A549 (cell line): ENCODE measurements at regions not wholly inside any gene's neighbourhood (a gene's known extent, or its start where the extent isn't known, plus 50 kb on each side); places are given as distances from the start of the nearest gene placed in this dataset.

Experiments used
- ATAC-seq, 2 experiments: fragments of 200-7000 bp in 1 of 2; fragments of >200 bp in 1 of 2; cut with Nextera tagmentation in 1 of 2; cut with Tn5 transposase in 1 of 2; 3 replicates each; pipeline versions ENCODE4 v1.8.0 to v1.9.1; 2018 to 2020; ENCODE audit warnings: mild to moderate bottlenecking in 1 of 2, moderate library complexity in 1 of 2
- CTCF ChIA-PET: fragments of 300-600 bp; sonication (Branson Sonifier 250); formaldehyde crosslinking; extraction: SDS; loops from one replicate; lab custom pipeline; 2021; ENCODE audit warnings: antibody characterized with exemption, inconsistent platforms; lab: Yijun Ruan, JAX
- POLR2A ChIA-PET: fragments of 350-600 bp; formaldehyde crosslinking; extraction: SDS; loops from one replicate; lab custom pipeline; 2021; ENCODE audit warnings: antibody characterized with exemption, inconsistent platforms; lab: Yijun Ruan, JAX
- DNase-seq, 2 experiments: peaks; one replicate each; pipeline versions ENCODE4 v3.0.0 to v3.0.0-alpha.2; 2011 to 2016; ENCODE audit warnings: low read depth in 1 of 2, low spot score in 1 of 2
- FAIRE-seq: peaks from 2 replicates; lab custom pipeline; 2011; peaks lifted over from hg19 to GRCh38; lab: Jason Lieb, UNC
- H3K27ac ChIP-seq, 2 experiments: fragments of >200 bp; sonication (Bioruptor Twin); formaldehyde crosslinking; 3 replicates each; pipeline ENCODE4 v1.5.1; 2016 to 2017
- H3K4me1 ChIP-seq: fragments of >200 bp; sonication (Bioruptor Twin); formaldehyde crosslinking; 3 replicates; pipeline ENCODE4 v1.6.1; 2016
- H3K4me2 ChIP-seq: fragments of >200 bp; sonication (Bioruptor Twin); formaldehyde crosslinking; 3 replicates; pipeline ENCODE4 v1.6.1; 2016
- H3K4me3 ChIP-seq: fragments of >200 bp; sonication (Bioruptor Twin); formaldehyde crosslinking; 3 replicates; pipeline ENCODE4 v1.5.1; 2016
- H3K9me3 ChIP-seq: fragments of >200 bp; sonication (Bioruptor Twin); formaldehyde crosslinking; 3 replicates; pipeline ENCODE4 v1.6.1; 2016
- BHLHE40 ChIP-seq: IDR thresholded peaks from 2 replicates; pipeline ENCODE4 v1.6.1; 2012; ENCODE audit warnings: low read depth, low read length, inconsistent platforms
- CHD4 ChIP-seq: fragments of 200-600 bp; sonication (generic); IDR thresholded peaks from 2 replicates; pipeline ENCODE4 v1.6.1; 2016; ENCODE audit warnings: antibody characterized with exemption, mild to moderate bottlenecking, borderline replicate concordance
- EHMT2 ChIP-seq: fragments of 200-600 bp; sonication (generic); IDR thresholded peaks from 2 replicates; pipeline ENCODE4 v1.6.1; 2016; ENCODE audit warnings: antibody characterized with exemption, low read depth, mild to moderate bottlenecking, moderate library complexity
- EP300 ChIP-seq, 2 experiments: fragments of >200 bp; sonication (Bioruptor Twin); formaldehyde crosslinking; IDR thresholded peaks; 2 replicates in 1 of 2; 3 replicates in 1 of 2; pipeline ENCODE4 v1.6.1; 2016 to 2017
- FOSB ChIP-seq: fragments of 250-450 bp; sonication (Bioruptor Pico); IDR thresholded peaks from 2 replicates; pipeline ENCODE4 v1.5.0; 2020; ENCODE audit warnings: mild to moderate bottlenecking, moderate library complexity
- FOSL2 ChIP-seq, 2 experiments: fragments of 450-650 bp in 1 of 2; fragments of >200 bp in 1 of 2; sonication (Bioruptor Twin) in 1 of 2; formaldehyde crosslinking; IDR thresholded peaks; 2 replicates each; pipeline versions ENCODE4 v1.5.0 to v1.6.1; 2016 to 2020; ENCODE audit warnings: mild to moderate bottlenecking in 1 of 2, moderate library complexity in 1 of 2
- HDAC2 ChIP-seq: fragments of 200-600 bp; sonication (generic); IDR thresholded peaks from 2 replicates; pipeline ENCODE4 v1.6.1; 2016
- JUN ChIP-seq, 2 experiments: fragments of >200 bp; sonication (Bioruptor Twin); formaldehyde crosslinking; IDR thresholded peaks; 2 replicates in 1 of 2; 3 replicates in 1 of 2; pipeline ENCODE4 v1.6.1; 2016 to 2017
- JUNB ChIP-seq: fragments of >200 bp; sonication (Bioruptor Twin); formaldehyde crosslinking; IDR thresholded peaks from 2 replicates; pipeline ENCODE4 v1.6.1; 2016
- KDM5A ChIP-seq: fragments of 200-600 bp; sonication (generic); IDR thresholded peaks from 2 replicates; pipeline ENCODE4 v1.6.1; 2016; ENCODE audit warnings: antibody characterized with exemption, mild to moderate bottlenecking
- MAZ ChIP-seq: fragments of 150-350 bp; IDR thresholded peaks from 2 replicates; pipeline ENCODE4 v1.6.1; 2014; ENCODE audit warnings: antibody characterized with exemption, low read depth, low read length, borderline replicate concordance
- NR3C1 ChIP-seq: fragments of >200 bp; sonication (Bioruptor Twin); formaldehyde crosslinking; IDR thresholded peaks from 3 replicates; pipeline ENCODE4 v1.6.1; 2017
- PHF8 ChIP-seq: fragments of 200-600 bp; sonication (generic); IDR thresholded peaks from 2 replicates; pipeline ENCODE4 v1.6.1; 2016; ENCODE audit warnings: low read depth, mild to moderate bottlenecking, antibody characterized with exemption, moderate library complexity, borderline replicate concordance
- POLR2AphosphoS2 ChIP-seq: conservative IDR thresholded peaks from 2 replicates; pipeline ENCODE4 v1.6.1; 2012; ENCODE audit warnings: low read length, improper control_type of control experiment, inconsistent platforms
- RAD21 ChIP-seq, 2 experiments: fragments of >200 bp in 1 of 2; sonication (Bioruptor Twin) in 1 of 2; formaldehyde crosslinking in 1 of 2; IDR thresholded peaks in 1 of 2; conservative IDR thresholded peaks in 1 of 2; 2 replicates in 1 of 2; 3 replicates in 1 of 2; pipeline ENCODE4 v1.6.1; 2012 to 2018; ENCODE audit warnings: inconsistent platforms in 1 of 2
- RARB ChIP-seq: fragments of 250-450 bp; sonication (Bioruptor Pico); IDR thresholded peaks from 2 replicates; pipeline ENCODE4 v1.8.0; 2021; ENCODE audit warnings: mild to moderate bottlenecking, moderate library complexity
- RCOR1 ChIP-seq: fragments of 150-350 bp; IDR thresholded peaks from 2 replicates; pipeline ENCODE4 v1.6.1; 2014; ENCODE audit warnings: antibody characterized with exemption, low read length, low read depth
- RFX5 ChIP-seq: fragments of 450-650 bp; IDR thresholded peaks from 2 replicates; pipeline ENCODE4 v1.7.1; 2014; ENCODE audit warnings: antibody characterized with exemption, mild to moderate bottlenecking, moderate library complexity
- RNF2 ChIP-seq: fragments of 200-600 bp; sonication (generic); IDR thresholded peaks from 2 replicates; pipeline ENCODE4 v1.6.1; 2016; ENCODE audit warnings: low read depth, mild to moderate bottlenecking, antibody characterized with exemption, moderate library complexity, borderline replicate concordance
- SMC3 ChIP-seq: fragments of >200 bp; sonication (Bioruptor Twin); formaldehyde crosslinking; IDR thresholded peaks from 3 replicates; pipeline ENCODE4 v1.6.1; 2018; ENCODE audit warnings: inconsistent platforms
- SREBF2 ChIP-seq: fragments of 450-650 bp; IDR thresholded peaks from 2 replicates; pipeline ENCODE4 v1.6.1; 2014; ENCODE audit warnings: mild to moderate bottlenecking, moderate library complexity
- TFCP2L1 ChIP-seq: fragments of 250-450 bp; sonication (Bioruptor Pico); IDR thresholded peaks from 2 replicates; pipeline ENCODE4 v1.5.0; 2021; ENCODE audit warnings: mild to moderate bottlenecking
- ZC3H11A ChIP-seq: fragments of 450-650 bp; IDR thresholded peaks from 2 replicates; pipeline ENCODE4 v1.6.1; 2014; ENCODE audit warnings: antibody characterized with exemption, mild to moderate bottlenecking
- ZNF302 ChIP-seq: fragments of 250-450 bp; sonication (Bioruptor Pico); IDR thresholded peaks from 2 replicates; pipeline ENCODE4 v1.9.0; 2021; ENCODE audit warnings: inconsistent platforms, mild to moderate bottlenecking, moderate library complexity
- WGBS: methylation state at CpG from one replicate; pipeline ENCODE4 v1.1.6; 2017; ENCODE audit errors: missing lambda C conversion rate; 5-methylcytosine and 5-hydroxymethylcytosine counted together
- TF ChIP-seq, protein P1 (sequence below): fragments of 150-350 bp; IDR thresholded peaks from 2 replicates; pipeline ENCODE4 v1.6.1; 2014; ENCODE audit warnings: low read depth, mild to moderate bottlenecking, low read length
- TF ChIP-seq, protein P2 (sequence below): fragments of 250-450 bp; sonication (Bioruptor Pico); IDR thresholded peaks from 2 replicates; pipeline ENCODE4 v1.5.0; 2020; ENCODE audit warnings: low read depth, mild to moderate bottlenecking, moderate library complexity
- TF ChIP-seq, protein P3 (sequence below): IDR thresholded peaks from 2 replicates; pipeline ENCODE4 v1.6.1; 2012
- TF ChIP-seq, protein P4 (sequence below): fragments of >200 bp; sonication (Bioruptor Twin); formaldehyde crosslinking; IDR thresholded peaks from 2 replicates; pipeline ENCODE4 v1.6.1; 2016
- TF ChIP-seq, protein P5 (sequence below): fragments of >200 bp; sonication (Bioruptor Twin); formaldehyde crosslinking; IDR thresholded peaks from 3 replicates; pipeline ENCODE4 v1.6.1; 2016
- TF ChIP-seq, protein P6 (sequence below): fragments of 450-650 bp; IDR thresholded peaks from 2 replicates; pipeline ENCODE4 v1.6.1; 2014; ENCODE audit warnings: antibody characterized with exemption
- TF ChIP-seq, protein P7 (sequence below): IDR thresholded peaks from 2 replicates; pipeline ENCODE4 v1.6.1; 2012; ENCODE audit warnings: low read depth, borderline replicate concordance

DNA sequence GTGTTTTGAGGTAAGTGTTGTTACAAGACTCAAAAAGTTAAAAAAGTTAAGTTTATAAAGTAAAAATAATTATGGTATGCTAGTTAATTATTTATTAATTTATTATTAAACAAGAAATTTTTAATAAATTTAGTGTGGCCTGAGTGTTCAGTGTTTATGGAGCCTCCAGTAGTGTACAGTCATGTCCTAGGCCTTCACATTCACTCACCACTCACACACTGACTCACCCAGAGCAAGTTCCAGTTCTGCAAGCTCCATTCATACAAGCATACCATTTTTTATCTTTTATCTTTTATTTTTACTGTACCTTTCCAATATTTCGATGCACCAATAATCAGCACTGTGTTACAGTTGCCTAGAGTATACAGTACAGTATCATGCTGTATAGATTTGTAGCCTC, 381.2 kb upstream of the MGMT start:
- Histone ChIP-seq H3K27ac (no peak overlapping the region), H3K9me3 (no peaks in the 10 kb centered on the region), H3K4me1 (no peaks in the 10 kb centered on the region), H3K4me2 (no peak overlapping the region), H3K4me3 (no peak overlapping the region)
- no peak for ATAC-seq
- FAIRE-seq = no peak
- ChIA-PET POLR2A (no interaction called here), CTCF (no interaction called here)
- DNase-seq = no peak
- TF ChIP-seq RNF2 = no peak
- TF ChIP-seq, protein P1, sequence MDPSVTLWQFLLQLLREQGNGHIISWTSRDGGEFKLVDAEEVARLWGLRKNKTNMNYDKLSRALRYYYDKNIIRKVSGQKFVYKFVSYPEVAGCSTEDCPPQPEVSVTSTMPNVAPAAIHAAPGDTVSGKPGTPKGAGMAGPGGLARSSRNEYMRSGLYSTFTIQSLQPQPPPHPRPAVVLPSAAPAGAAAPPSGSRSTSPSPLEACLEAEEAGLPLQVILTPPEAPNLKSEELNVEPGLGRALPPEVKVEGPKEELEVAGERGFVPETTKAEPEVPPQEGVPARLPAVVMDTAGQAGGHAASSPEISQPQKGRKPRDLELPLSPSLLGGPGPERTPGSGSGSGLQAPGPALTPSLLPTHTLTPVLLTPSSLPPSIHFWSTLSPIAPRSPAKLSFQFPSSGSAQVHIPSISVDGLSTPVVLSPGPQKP = no peak
- no peak for TF ChIP-seq SREBF2
- TF ChIP-seq SMC3 = no peak
- no peak for TF ChIP-seq HDAC2
- no peak for TF ChIP-seq FOSL2 (IDR thresholded peaks at IDR 0.05)
- no peak for TF ChIP-seq FOSL2 (CRISPR knock-in tag; IDR thresholded peaks at IDR 0.05)
- TF ChIP-seq RARB (CRISPR knock-in tag) = no peak
- 0% methylated on average over 1 of the region's 1 CpG for WGBS

DNA sequence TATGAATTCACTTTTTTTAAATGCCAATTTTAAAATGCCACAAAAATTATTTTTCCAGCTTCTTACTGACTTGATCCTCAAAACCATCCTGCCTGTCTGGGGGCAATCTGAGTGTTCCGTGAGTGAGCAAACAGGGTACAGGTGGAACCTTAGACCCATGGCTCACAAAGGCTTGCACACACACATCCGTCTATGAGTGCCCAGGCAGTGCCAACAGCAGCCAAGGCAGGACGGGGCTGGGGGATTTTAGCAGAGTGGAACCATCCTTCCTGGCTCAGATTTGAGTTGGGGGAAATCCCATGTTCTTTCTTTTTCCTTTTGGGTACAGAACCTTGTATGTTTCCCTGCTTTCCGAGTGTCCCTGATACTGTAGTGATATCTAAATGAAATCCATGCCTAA, 377.7 kb upstream of the MGMT start:
- H3K4me2 ChIP-seq = no peak overlapping the region
- H3K4me1 ChIP-seq = no peaks in the 10 kb centered on the region
- POLR2A ChIA-PET = no interaction called here
- no peaks in the 10 kb centered on the region for H3K9me3 ChIP-seq
- CTCF ChIA-PET = no interaction called here
- TF ChIP-seq RAD21 (conservative IDR thresholded peaks at IDR 0.05 in 1 of 2, IDR thresholded peaks at IDR 0.05 in 1 of 2) (no peak), FOSB (CRISPR knock-in tag) (no peak), RNF2 (no peak), JUN (IDR thresholded peaks at IDR 0.05) (no peak), BHLHE40 (no peak), CHD4 (no peak), POLR2AphosphoS2 (no peak), MAZ (no peak), JUNB (no peak), RCOR1 (no peak), EP300 (IDR thresholded peaks at IDR 0.05) (no peak), KDM5A (no peak), NR3C1 (no peak), RFX5 (no peak), ZNF302 (no peak)
- TF ChIP-seq, protein P2, sequence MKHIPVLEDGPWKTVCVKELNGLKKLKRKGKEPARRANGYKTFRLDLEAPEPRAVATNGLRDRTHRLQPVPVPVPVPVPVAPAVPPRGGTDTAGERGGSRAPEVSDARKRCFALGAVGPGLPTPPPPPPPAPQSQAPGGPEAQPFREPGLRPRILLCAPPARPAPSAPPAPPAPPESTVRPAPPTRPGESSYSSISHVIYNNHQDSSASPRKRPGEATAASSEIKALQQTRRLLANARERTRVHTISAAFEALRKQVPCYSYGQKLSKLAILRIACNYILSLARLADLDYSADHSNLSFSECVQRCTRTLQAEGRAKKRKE (CRISPR knock-in tag) = no peak
- TF ChIP-seq, protein P3, sequence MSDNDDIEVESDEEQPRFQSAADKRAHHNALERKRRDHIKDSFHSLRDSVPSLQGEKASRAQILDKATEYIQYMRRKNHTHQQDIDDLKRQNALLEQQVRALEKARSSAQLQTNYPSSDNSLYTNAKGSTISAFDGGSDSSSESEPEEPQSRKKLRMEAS = no peak
- TF ChIP-seq, protein P4, sequence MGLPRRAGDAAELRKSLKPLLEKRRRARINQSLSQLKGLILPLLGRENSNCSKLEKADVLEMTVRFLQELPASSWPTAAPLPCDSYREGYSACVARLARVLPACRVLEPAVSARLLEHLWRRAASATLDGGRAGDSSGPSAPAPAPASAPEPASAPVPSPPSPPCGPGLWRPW = no peak
- no peak overlapping the region for H3K27ac ChIP-seq
- H3K4me3 ChIP-seq = no peak overlapping the region
- no peak for FAIRE-seq
- ATAC-seq = no peak
- DNase-seq = no peak
- 3% methylated on average over 4 of the region's 4 CpGs for WGBS

DNA sequence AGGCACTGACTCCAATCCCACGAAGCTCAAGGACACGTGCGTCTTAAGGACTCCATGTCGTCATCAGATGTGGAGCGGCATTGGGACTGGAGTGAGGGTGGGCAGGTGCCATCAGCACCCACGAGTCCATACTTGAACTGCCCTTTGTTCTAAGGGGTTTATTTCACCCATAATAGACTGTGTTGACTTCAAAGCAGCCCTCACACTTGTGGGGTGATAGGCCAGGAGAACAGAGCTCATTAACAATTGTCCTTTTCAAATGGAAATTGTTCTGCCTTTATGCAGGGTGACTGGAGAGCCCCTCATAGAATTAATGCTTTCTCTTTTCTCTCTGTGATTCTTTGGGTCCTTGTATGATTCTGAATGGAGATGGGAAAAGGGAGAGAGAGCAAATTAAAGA, 376.9 kb upstream of the MGMT start:
- no peak for FAIRE-seq
- no peaks in the 10 kb centered on the region for H3K4me1 ChIP-seq
- no peaks in the 10 kb centered on the region for H3K9me3 ChIP-seq
- H3K27ac ChIP-seq = no peak overlapping the region
- WGBS = 20% methylated on average over 6 of the region's 6 CpGs
- no peak overlapping the region for H3K4me2 ChIP-seq
- no peak for ATAC-seq
- H3K4me3 ChIP-seq = no peak overlapping the region
- no peak for DNase-seq
- POLR2A ChIA-PET = no interaction called here
- CTCF ChIA-PET = no interaction called here
- TF ChIP-seq RAD21 (conservative IDR thresholded peaks at IDR 0.05 in 1 of 2, IDR thresholded peaks at IDR 0.05 in 1 of 2) = no peak
- TF ChIP-seq, protein P5, sequence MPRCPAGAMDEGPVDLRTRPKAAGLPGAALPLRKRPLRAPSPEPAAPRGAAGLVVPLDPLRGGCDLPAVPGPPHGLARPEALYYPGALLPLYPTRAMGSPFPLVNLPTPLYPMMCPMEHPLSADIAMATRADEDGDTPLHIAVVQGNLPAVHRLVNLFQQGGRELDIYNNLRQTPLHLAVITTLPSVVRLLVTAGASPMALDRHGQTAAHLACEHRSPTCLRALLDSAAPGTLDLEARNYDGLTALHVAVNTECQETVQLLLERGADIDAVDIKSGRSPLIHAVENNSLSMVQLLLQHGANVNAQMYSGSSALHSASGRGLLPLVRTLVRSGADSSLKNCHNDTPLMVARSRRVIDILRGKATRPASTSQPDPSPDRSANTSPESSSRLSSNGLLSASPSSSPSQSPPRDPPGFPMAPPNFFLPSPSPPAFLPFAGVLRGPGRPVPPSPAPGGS = no peak
- no peak for TF ChIP-seq ZC3H11A
- TF ChIP-seq, protein P6, sequence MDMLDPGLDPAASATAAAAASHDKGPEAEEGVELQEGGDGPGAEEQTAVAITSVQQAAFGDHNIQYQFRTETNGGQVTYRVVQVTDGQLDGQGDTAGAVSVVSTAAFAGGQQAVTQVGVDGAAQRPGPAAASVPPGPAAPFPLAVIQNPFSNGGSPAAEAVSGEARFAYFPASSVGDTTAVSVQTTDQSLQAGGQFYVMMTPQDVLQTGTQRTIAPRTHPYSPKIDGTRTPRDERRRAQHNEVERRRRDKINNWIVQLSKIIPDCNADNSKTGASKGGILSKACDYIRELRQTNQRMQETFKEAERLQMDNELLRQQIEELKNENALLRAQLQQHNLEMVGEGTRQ = no peak
- TF ChIP-seq EHMT2 = no peak
- TF ChIP-seq TFCP2L1 (CRISPR knock-in tag) = no peak
- TF ChIP-seq, protein P7, sequence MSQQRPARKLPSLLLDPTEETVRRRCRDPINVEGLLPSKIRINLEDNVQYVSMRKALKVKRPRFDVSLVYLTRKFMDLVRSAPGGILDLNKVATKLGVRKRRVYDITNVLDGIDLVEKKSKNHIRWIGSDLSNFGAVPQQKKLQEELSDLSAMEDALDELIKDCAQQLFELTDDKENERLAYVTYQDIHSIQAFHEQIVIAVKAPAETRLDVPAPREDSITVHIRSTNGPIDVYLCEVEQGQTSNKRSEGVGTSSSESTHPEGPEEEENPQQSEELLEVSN = no peak
- no peak for TF ChIP-seq SMC3
- TF ChIP-seq PHF8 = no peak
- TF ChIP-seq JUN (IDR thresholded peaks at IDR 0.05) = no peak
